ENCODE measurements at regions not wholly inside any gene's neighbourhood (a gene's known extent, or its start where the extent isn't known, plus 50 kb on each side); places are given as distances from the start of the nearest gene placed in this dataset.

DNA sequence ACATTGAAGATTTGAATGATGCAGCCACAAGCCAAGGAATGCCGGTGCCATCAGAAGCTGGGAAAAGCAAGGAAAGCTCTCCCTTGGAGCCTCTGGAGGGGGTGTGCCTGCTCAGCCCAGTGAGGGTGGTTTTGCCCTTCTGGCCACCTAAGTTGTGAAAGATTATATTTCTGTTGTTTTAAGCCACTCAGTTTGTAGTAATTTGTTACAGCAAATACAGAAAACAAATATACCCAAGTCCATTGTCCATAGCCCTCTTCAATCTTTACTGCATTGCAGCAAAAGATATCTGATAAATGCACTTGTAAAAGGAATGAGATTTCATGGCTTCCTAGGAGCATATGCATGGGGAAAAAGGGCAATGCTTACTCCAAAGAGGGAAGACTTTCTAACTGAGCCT lies 447.9 kb downstream of the HAPSTR1 start:
- TF ChIP-seq, protein P1, sequence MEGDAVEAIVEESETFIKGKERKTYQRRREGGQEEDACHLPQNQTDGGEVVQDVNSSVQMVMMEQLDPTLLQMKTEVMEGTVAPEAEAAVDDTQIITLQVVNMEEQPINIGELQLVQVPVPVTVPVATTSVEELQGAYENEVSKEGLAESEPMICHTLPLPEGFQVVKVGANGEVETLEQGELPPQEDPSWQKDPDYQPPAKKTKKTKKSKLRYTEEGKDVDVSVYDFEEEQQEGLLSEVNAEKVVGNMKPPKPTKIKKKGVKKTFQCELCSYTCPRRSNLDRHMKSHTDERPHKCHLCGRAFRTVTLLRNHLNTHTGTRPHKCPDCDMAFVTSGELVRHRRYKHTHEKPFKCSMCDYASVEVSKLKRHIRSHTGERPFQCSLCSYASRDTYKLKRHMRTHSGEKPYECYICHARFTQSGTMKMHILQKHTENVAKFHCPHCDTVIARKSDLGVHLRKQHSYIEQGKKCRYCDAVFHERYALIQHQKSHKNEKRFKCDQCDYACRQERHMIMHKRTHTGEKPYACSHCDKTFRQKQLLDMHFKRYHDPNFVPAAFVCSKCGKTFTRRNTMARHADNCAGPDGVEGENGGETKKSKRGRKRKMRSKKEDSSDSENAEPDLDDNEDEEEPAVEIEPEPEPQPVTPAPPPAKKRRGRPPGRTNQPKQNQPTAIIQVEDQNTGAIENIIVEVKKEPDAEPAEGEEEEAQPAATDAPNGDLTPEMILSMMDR (IDR thresholded peaks at IDR 0.05), result no peak
- TF ChIP-seq POLR2A (IDR thresholded peaks at IDR 0.05), result no peak
